Neural progenitor cell (in vitro differentiated cells): ENCODE measurements at regions not wholly inside any gene's neighbourhood (a gene's known extent, or its start where the extent isn't known, plus 50 kb on each side); places are given as distances from the start of the nearest gene placed in this dataset.

Experiments used
- DNase-seq: peaks from one replicate; pipeline ENCODE4 v3.0.0-alpha.2; 2016; ENCODE audit warnings: low spot score
- H2AFZ ChIP-seq: fragments of 200-600 bp; sonication (generic); replicated peaks from 2 replicates; pipeline ENCODE4 v1.6.1; 2016; ENCODE audit warnings: antibody characterized with exemption
- H3F3A ChIP-seq: fragments of 200-600 bp; sonication (generic); 2 replicates; pipeline ENCODE4 v1.6.1; 2016; ENCODE audit warnings: antibody characterized with exemption, low read depth
- H3K27ac ChIP-seq: fragments of 200-600 bp; sonication (generic); 2 replicates; pipeline ENCODE4 v1.5.1; 2016; ENCODE audit warnings: mild to moderate bottlenecking
- H3K27me3 ChIP-seq: fragments of 200-600 bp; sonication (generic); 2 replicates; pipeline ENCODE4 v1.6.1; 2016; ENCODE audit warnings: mild to moderate bottlenecking, moderate library complexity
- H3K36me3 ChIP-seq: fragments of 200-600 bp; sonication (generic); 2 replicates; pipeline ENCODE4 v1.5.1; 2016
- H3K4me1 ChIP-seq: fragments of 200-600 bp; sonication (generic); 2 replicates; pipeline ENCODE4 v1.6.1; 2016; ENCODE audit warnings: mixed run types
- H3K4me2 ChIP-seq: fragments of 200-600 bp; sonication (generic); 2 replicates; pipeline ENCODE4 v1.6.1; 2016
- H3K4me3 ChIP-seq: fragments of 200-600 bp; sonication (generic); 2 replicates; pipeline ENCODE4 v1.5.1; 2016
- H3K79me2 ChIP-seq: fragments of 200-600 bp; sonication (generic); 2 replicates; pipeline ENCODE4 v1.6.1; 2016; ENCODE audit warnings: low read depth
- H3K9ac ChIP-seq: fragments of 200-600 bp; sonication (generic); 2 replicates; pipeline ENCODE4 v1.6.1; 2016
- H3K9me3 ChIP-seq: fragments of 200-600 bp; sonication (generic); 2 replicates; pipeline ENCODE4 v1.5.1; 2016; ENCODE audit warnings: low read depth
- H4K20me1 ChIP-seq: fragments of 200-600 bp; sonication (generic); 2 replicates; pipeline ENCODE4 v1.6.1; 2016; ENCODE audit warnings: low read depth
- H3K27ac Mint-ChIP-seq: 3 replicates; pipeline ENCODE4 v1.8.0; 2021; ENCODE audit warnings: mixed read lengths
- H3K27me3 Mint-ChIP-seq: 2 replicates; pipeline ENCODE4 v1.8.0; 2022; ENCODE audit warnings: low read depth, mild to moderate bottlenecking, inconsistent platforms, moderate library complexity, mixed read lengths; ENCODE audit not compliant: insufficient read depth
- H3K36me3 Mint-ChIP-seq: 3 replicates; pipeline ENCODE4 v1.8.0; 2021; ENCODE audit warnings: mixed read lengths
- H3K4me1 Mint-ChIP-seq: 3 replicates; pipeline ENCODE4 v1.8.0; 2021; ENCODE audit warnings: mixed read lengths
- H3K4me3 Mint-ChIP-seq: 3 replicates; pipeline ENCODE4 v1.8.0; 2021; ENCODE audit warnings: mild to moderate bottlenecking, moderate library complexity, mixed read lengths
- H3K9me3 Mint-ChIP-seq: 3 replicates; pipeline ENCODE4 v1.8.0; 2020; ENCODE audit warnings: mixed read lengths
- CTCF ChIP-seq: fragments of 200-600 bp; sonication (generic); IDR thresholded peaks from 2 replicates; pipeline ENCODE4 v1.5.1; 2017; ENCODE audit warnings: antibody characterized with exemption, mild to moderate bottlenecking
- EZH2 ChIP-seq: fragments of 200-600 bp; sonication (generic); IDR thresholded peaks from 2 replicates; pipeline ENCODE4 v1.6.1; 2017; ENCODE audit warnings: antibody characterized with exemption, mild to moderate bottlenecking, moderate library complexity
- EZH2phosphoT487 ChIP-seq: fragments of 200-600 bp; sonication (generic); IDR thresholded peaks from 2 replicates; pipeline ENCODE4 v1.6.1; 2017; ENCODE audit warnings: antibody characterized with exemption

- no peak overlapping the region for H3K4me3 Mint-ChIP-seq
- H2AFZ ChIP-seq: no peak overlapping the region
- H3K4me3 ChIP-seq: no peak overlapping the region
- H3F3A ChIP-seq: no peaks in the 10 kb centered on the region
- no peak overlapping the region for H3K27ac ChIP-seq
- H3K4me1 Mint-ChIP-seq: peaks cover 8% of the 10 kb centered on the region
- no peak overlapping the region for H3K4me2 ChIP-seq
- no peaks in the 10 kb centered on the region for H3K36me3 ChIP-seq
- no peaks in the 10 kb centered on the region for H4K20me1 ChIP-seq
- no peak overlapping the region for H3K27ac Mint-ChIP-seq
- peaks cover 7% of the 10 kb centered on the region for H3K27me3 Mint-ChIP-seq
- no peaks in the 10 kb centered on the region for H3K27me3 ChIP-seq
- H3K9me3 ChIP-seq: no peaks in the 10 kb centered on the region
- peaks cover 2% of the 10 kb centered on the region for H3K36me3 Mint-ChIP-seq
- H3K4me1 ChIP-seq: no peaks in the 10 kb centered on the region
- no peak for DNase-seq
- TF ChIP-seq CTCF (no peak), EZH2phosphoT487 (no peak), EZH2 (no peak)
- no peaks in the 10 kb centered on the region for H3K79me2 ChIP-seq
- peaks cover 7% of the 10 kb centered on the region for H3K9me3 Mint-ChIP-seq
- no peak overlapping the region for H3K9ac ChIP-seq
These were observed 502.8 kb downstream of the NTRK2 start for GRCh38 chr9:85172001-85172978.

GRCh38 chr9:85171163-85171562 lies 501.6 kb downstream of the NTRK2 start:
- TF ChIP-seq EZH2phosphoT487 (no peak), EZH2 (no peak), CTCF (no peak)
- H3K9me3 Mint-ChIP-seq: peaks cover 7% of the 10 kb centered on the region
- no peak overlapping the region for H3K27ac Mint-ChIP-seq
- no peak overlapping the region for H3K27ac ChIP-seq
- H3K79me2 ChIP-seq: no peaks in the 10 kb centered on the region
- no peaks in the 10 kb centered on the region for H3K9me3 ChIP-seq
- no peak overlapping the region for H3K4me2 ChIP-seq
- no peaks in the 10 kb centered on the region for H3K36me3 ChIP-seq
- H3K36me3 Mint-ChIP-seq: peaks cover 2% of the 10 kb centered on the region
- H3K9ac ChIP-seq: no peak overlapping the region
- peaks cover 8% of the 10 kb centered on the region for H3K4me1 Mint-ChIP-seq
- H3K27me3 ChIP-seq: no peaks in the 10 kb centered on the region
- no peak overlapping the region for H2AFZ ChIP-seq
- H3F3A ChIP-seq: no peaks in the 10 kb centered on the region
- H3K4me3 Mint-ChIP-seq: no peak overlapping the region
- no peak for DNase-seq
- peaks cover 7% of the 10 kb centered on the region for H3K27me3 Mint-ChIP-seq
- no peaks in the 10 kb centered on the region for H3K4me1 ChIP-seq
- H3K4me3 ChIP-seq: no peak overlapping the region
- H4K20me1 ChIP-seq: no peaks in the 10 kb centered on the region

- H3K27me3 ChIP-seq: no peaks in the 10 kb centered on the region
- Mint-ChIP-seq H3K4me3 (no peak overlapping the region), H3K27me3 (peaks cover 5% of the 10 kb centered on the region), H3K36me3 (peaks cover 2% of the 10 kb centered on the region), H3K9me3 (peaks cover 15% of the 10 kb centered on the region), H3K4me1 (peaks cover 8% of the 10 kb centered on the region), H3K27ac (no peak overlapping the region)
- H3K9ac ChIP-seq: no peak overlapping the region
- H3K4me2 ChIP-seq: no peak overlapping the region
- no peaks in the 10 kb centered on the region for H3F3A ChIP-seq
- H2AFZ ChIP-seq: no peak overlapping the region
- no peaks in the 10 kb centered on the region for H3K79me2 ChIP-seq
- TF ChIP-seq EZH2 (no peak), CTCF (no peak), EZH2phosphoT487 (no peak)
- no peak for DNase-seq
- H3K27ac ChIP-seq: no peak overlapping the region
- H3K4me3 ChIP-seq: no peak overlapping the region
- H3K9me3 ChIP-seq: no peaks in the 10 kb centered on the region
- no peaks in the 10 kb centered on the region for H3K4me1 ChIP-seq
- no peaks in the 10 kb centered on the region for H4K20me1 ChIP-seq
- H3K36me3 ChIP-seq: no peaks in the 10 kb centered on the region
These were observed 498.9 kb downstream of the NTRK2 start for GRCh38 chr9:85168412-85168811.
